GM12878 (cell line): ENCODE measurements at regions not wholly inside any gene's neighbourhood (a gene's known extent, or its start where the extent isn't known, plus 50 kb on each side); places are given as distances from the start of the nearest gene placed in this dataset.
A peak's percentile ranks its signal among the peaks of the same experiment; 100 is the strongest.

Experiments
- ATAC-seq: fragments of 200-7000 bp; cut with Tn5 transposase; 3 replicates; pipeline ENCODE4 v1.9.1; 2020; ENCODE audit warnings: mild to moderate bottlenecking, moderate library complexity
- BruUV-seq: library from RNA; stranded (reverse); fragments of 400-500 nt; replicated peaks from 2 replicates; lab custom pipeline; 2021; lab: Mats Ljungman, UMichigan
- CTCF ChIA-PET: fragments of 300-600 bp; sonication (Branson Sonifier 250); formaldehyde crosslinking; extraction: SDS; loops from one replicate; lab custom pipeline; 2021; ENCODE audit warnings: inconsistent platforms; lab: Yijun Ruan, JAX
- POLR2A ChIA-PET: fragments of 350-600 bp; formaldehyde crosslinking; extraction: SDS; loops from one replicate; lab custom pipeline; 2021; ENCODE audit warnings: inconsistent platforms; lab: Charles Lee
- RAD21 ChIA-PET: fragments of 300-600 bp; sonication (Branson Sonifier 250); formaldehyde crosslinking; loops from one replicate; lab custom pipeline; 2023; ENCODE audit warnings: antibody characterized with exemption; ENCODE audit not compliant: unreplicated experiment; lab: Charles Lee
- SMC1A ChIA-PET: fragments of 300-600 bp; sonication (Branson Sonifier 250); formaldehyde crosslinking; loops from one replicate; lab custom pipeline; 2023; ENCODE audit not compliant: unreplicated experiment, uncharacterized antibody; lab: Charles Lee
- DNase-seq: peaks from one replicate; pipeline ENCODE4 v3.0.0-alpha.2; 2011; ENCODE audit warnings: low read depth, low spot score
- FAIRE-seq: peaks from 3 replicates; lab custom pipeline; 2011; peaks lifted over from hg19 to GRCh38; lab: Jason Lieb, UNC
- H2AFZ ChIP-seq: 2 replicates; pipeline ENCODE4 v1.6.0; 2011; ENCODE audit warnings: low read depth, low read length, control low read depth; ENCODE audit not compliant: control insufficient read depth
- H3K27ac ChIP-seq: 2 replicates; pipeline ENCODE4 v1.5.1; 2011; ENCODE audit warnings: control low read depth; ENCODE audit not compliant: control insufficient read depth, insufficient read depth
- H3K27me3 ChIP-seq, 2 experiments: replicated peaks in 1 of 2; 2 replicates each; pipeline versions ENCODE4 v1.6.0 to v1.6.1; 2011; ENCODE audit warnings: low read length in 1 of 2; ENCODE audit not compliant: control insufficient read depth in 2 of 2, insufficient read depth in 2 of 2
- H3K36me3 ChIP-seq, 2 experiments: 2 replicates each; pipeline ENCODE4 v1.5.1; 2011; ENCODE audit warnings: low read length in 1 of 2; ENCODE audit not compliant: control insufficient read depth in 2 of 2, insufficient read depth in 2 of 2
- H3K4me1 ChIP-seq: 2 replicates; pipeline ENCODE4 v1.6.1; 2011; ENCODE audit warnings: mild to moderate bottlenecking, low read length, moderate library complexity, mixed read lengths; ENCODE audit not compliant: control insufficient read depth, insufficient read depth
- H3K4me2 ChIP-seq: 2 replicates; pipeline ENCODE4 v1.6.0; 2011; ENCODE audit warnings: control low read depth; ENCODE audit not compliant: control insufficient read depth, insufficient read depth
- H3K4me3 ChIP-seq: fragments of 200-600 bp; sonication (generic); 2 replicates; pipeline ENCODE4 v1.5.1; 2016
- H3K79me2 ChIP-seq: 2 replicates; pipeline ENCODE4 v1.6.0; 2011; ENCODE audit warnings: low read length; ENCODE audit not compliant: control insufficient read depth, insufficient read depth
- H3K9ac ChIP-seq: 2 replicates; pipeline ENCODE4 v1.8.0; 2011; ENCODE audit warnings: low read length, control low read depth, mixed read lengths; ENCODE audit not compliant: control insufficient read depth, insufficient read depth
- H3K9me3 ChIP-seq: replicated peaks from 3 replicates; pipeline ENCODE4 v1.5.1; 2011; ENCODE audit warnings: mild to moderate bottlenecking, low read length; ENCODE audit not compliant: control insufficient read depth, insufficient read depth
- H4K20me1 ChIP-seq: 2 replicates; pipeline ENCODE4 v1.6.0; 2011; ENCODE audit not compliant: control insufficient read depth, insufficient read depth
- BMI1 ChIP-seq: fragments of 450-650 bp; IDR thresholded peaks from 2 replicates; pipeline ENCODE4 v1.6.1; 2016; ENCODE audit warnings: mild to moderate bottlenecking, moderate library complexity, borderline replicate concordance
- TCF3 ChIP-seq: IDR thresholded peaks from 2 replicates; pipeline ENCODE4 v1.6.1; 2012; ENCODE audit warnings: low read depth, mild to moderate bottlenecking, low read length, borderline replicate concordance; ENCODE audit not compliant: insufficient read depth
- WGBS: methylation state at CpG from one replicate; pipeline ENCODE4 v1.1.6; 2016; ENCODE audit warnings: low lambda C conversion rate; ENCODE audit not compliant: insufficient replicate concordance, insufficient coverage; ENCODE audit errors: missing lambda C conversion rate; 5-methylcytosine and 5-hydroxymethylcytosine counted together
- in situ Hi-C: fragments of 300-500 bp; cut with MboI; formaldehyde crosslinking; loops from 9 replicates; pipeline ENCODE4 v1.14.3; 2018; ENCODE audit warnings: mixed read lengths
- intact Hi-C: fragments of 100-400 bp; cut with micrococcal nuclease; formaldehyde crosslinking; loops from one replicate; pipeline ENCODE4 v1.14.2; 2022; ENCODE audit not compliant: unreplicated experiment
- TF ChIP-seq, protein P1 (sequence below), 3 experiments: IDR thresholded peaks in 2 of 3; conservative IDR thresholded peaks in 1 of 3; 2 replicates each; pipeline ENCODE4 v1.5.1; 2011; ENCODE audit warnings: low read depth in 3 of 3, low read length in 3 of 3, mild to moderate bottlenecking in 3 of 3, control low read depth in 2 of 3, moderate library complexity in 2 of 3, inconsistent platforms in 1 of 3, mixed read lengths in 1 of 3; ENCODE audit not compliant: control insufficient read depth in 2 of 3, insufficient read depth in 1 of 3; ENCODE audit errors: extremely low read depth in 1 of 3
- TF ChIP-seq, protein P2 (sequence below): IDR thresholded peaks from 2 replicates; pipeline ENCODE4 v1.6.1; 2012; ENCODE audit warnings: improper control_type of control experiment, low read depth, low read length; ENCODE audit not compliant: insufficient replicate concordance
- TF ChIP-seq, protein P3 (sequence below): fragments of 450-650 bp; IDR thresholded peaks from 2 replicates; pipeline ENCODE4 v1.6.1; 2014; ENCODE audit warnings: mild to moderate bottlenecking

DNA sequence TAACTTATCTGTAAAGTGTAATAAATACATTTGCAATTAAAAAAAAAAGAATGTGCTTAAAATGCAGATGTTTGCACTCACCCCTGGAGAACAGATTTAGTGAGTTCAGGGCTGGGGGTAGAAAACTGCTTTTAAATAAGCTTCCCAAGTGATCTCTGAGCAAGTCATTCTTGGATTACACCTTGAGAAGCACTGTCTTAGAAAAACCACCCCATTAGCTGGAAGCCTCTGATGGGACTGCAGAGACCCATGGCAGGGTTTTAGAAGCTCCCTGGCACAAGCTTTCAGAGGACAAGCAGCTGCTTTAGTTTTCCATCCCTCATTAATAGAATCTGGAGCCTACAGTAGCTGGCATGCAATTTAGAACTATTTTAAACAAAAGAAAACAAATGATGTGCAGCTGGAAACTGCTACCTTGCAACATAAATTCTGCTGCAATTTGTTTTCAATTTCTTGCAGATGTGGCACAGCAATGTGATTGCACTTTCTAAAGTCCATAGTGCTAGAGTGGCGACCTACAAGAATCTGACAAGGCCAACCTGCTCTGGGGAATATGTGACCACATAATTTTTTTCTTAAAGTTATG is 141.5 kb downstream of the CDC42EP3 start:
- no peak for FAIRE-seq
- ATAC-seq = peak; percentile 59
- no TSS peak for BruUV-seq
- H2AFZ ChIP-seq = no peak overlapping the region
- in situ Hi-C loops = no loop called here
- H3K9ac ChIP-seq = no peak overlapping the region
- TF ChIP-seq, protein P1, sequence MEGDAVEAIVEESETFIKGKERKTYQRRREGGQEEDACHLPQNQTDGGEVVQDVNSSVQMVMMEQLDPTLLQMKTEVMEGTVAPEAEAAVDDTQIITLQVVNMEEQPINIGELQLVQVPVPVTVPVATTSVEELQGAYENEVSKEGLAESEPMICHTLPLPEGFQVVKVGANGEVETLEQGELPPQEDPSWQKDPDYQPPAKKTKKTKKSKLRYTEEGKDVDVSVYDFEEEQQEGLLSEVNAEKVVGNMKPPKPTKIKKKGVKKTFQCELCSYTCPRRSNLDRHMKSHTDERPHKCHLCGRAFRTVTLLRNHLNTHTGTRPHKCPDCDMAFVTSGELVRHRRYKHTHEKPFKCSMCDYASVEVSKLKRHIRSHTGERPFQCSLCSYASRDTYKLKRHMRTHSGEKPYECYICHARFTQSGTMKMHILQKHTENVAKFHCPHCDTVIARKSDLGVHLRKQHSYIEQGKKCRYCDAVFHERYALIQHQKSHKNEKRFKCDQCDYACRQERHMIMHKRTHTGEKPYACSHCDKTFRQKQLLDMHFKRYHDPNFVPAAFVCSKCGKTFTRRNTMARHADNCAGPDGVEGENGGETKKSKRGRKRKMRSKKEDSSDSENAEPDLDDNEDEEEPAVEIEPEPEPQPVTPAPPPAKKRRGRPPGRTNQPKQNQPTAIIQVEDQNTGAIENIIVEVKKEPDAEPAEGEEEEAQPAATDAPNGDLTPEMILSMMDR (IDR thresholded peaks at IDR 0.05 in 2 of 3, conservative IDR thresholded peaks at IDR 0.05 in 1 of 3; ENCODE audit: control insufficient read depth in 2 of 3, extremely low read depth in 1 of 3, insufficient read depth in 1 of 3, low read depth in 3 of 3, low read length in 3 of 3) = no peak
- TF ChIP-seq, protein P2, sequence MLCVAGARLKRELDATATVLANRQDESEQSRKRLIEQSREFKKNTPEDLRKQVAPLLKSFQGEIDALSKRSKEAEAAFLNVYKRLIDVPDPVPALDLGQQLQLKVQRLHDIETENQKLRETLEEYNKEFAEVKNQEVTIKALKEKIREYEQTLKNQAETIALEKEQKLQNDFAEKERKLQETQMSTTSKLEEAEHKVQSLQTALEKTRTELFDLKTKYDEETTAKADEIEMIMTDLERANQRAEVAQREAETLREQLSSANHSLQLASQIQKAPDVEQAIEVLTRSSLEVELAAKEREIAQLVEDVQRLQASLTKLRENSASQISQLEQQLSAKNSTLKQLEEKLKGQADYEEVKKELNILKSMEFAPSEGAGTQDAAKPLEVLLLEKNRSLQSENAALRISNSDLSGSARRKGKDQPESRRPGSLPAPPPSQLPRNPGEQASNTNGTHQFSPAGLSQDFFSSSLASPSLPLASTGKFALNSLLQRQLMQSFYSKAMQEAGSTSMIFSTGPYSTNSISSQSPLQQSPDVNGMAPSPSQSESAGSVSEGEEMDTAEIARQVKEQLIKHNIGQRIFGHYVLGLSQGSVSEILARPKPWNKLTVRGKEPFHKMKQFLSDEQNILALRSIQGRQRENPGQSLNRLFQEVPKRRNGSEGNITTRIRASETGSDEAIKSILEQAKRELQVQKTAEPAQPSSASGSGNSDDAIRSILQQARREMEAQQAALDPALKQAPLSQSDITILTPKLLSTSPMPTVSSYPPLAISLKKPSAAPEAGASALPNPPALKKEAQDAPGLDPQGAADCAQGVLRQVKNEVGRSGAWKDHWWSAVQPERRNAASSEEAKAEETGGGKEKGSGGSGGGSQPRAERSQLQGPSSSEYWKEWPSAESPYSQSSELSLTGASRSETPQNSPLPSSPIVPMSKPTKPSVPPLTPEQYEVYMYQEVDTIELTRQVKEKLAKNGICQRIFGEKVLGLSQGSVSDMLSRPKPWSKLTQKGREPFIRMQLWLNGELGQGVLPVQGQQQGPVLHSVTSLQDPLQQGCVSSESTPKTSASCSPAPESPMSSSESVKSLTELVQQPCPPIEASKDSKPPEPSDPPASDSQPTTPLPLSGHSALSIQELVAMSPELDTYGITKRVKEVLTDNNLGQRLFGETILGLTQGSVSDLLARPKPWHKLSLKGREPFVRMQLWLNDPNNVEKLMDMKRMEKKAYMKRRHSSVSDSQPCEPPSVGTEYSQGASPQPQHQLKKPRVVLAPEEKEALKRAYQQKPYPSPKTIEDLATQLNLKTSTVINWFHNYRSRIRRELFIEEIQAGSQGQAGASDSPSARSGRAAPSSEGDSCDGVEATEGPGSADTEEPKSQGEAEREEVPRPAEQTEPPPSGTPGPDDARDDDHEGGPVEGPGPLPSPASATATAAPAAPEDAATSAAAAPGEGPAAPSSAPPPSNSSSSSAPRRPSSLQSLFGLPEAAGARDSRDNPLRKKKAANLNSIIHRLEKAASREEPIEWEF = no peak
- no peak for TF ChIP-seq TCF3
- TF ChIP-seq, protein P3, sequence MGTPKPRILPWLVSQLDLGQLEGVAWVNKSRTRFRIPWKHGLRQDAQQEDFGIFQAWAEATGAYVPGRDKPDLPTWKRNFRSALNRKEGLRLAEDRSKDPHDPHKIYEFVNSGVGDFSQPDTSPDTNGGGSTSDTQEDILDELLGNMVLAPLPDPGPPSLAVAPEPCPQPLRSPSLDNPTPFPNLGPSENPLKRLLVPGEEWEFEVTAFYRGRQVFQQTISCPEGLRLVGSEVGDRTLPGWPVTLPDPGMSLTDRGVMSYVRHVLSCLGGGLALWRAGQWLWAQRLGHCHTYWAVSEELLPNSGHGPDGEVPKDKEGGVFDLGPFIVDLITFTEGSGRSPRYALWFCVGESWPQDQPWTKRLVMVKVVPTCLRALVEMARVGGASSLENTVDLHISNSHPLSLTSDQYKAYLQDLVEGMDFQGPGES = no peak
- no peak for TF ChIP-seq BMI1
- TF ChIP-seq, all 136 proteins: peak for 0
- H3K79me2 ChIP-seq = no peaks in the 10 kb centered on the region
- H3K36me3 ChIP-seq = no peaks in the 10 kb centered on the region
- no peak overlapping the region for H3K4me3 ChIP-seq
- 100% methylated on average over 1 of the region's 1 CpG for WGBS
- DNase-seq = no peak
- H3K4me2 ChIP-seq = no peak overlapping the region
- intact Hi-C loops = loop anchor here (5.0 kb wide), 1 partner anchor 113 kb away; no protein-coding TSS in a partner anchor
- no peaks in the 10 kb centered on the region for H3K9me3 ChIP-seq
- SMC1A ChIA-PET = interaction anchor here (0.6 to 2.2 kb wide), 11 partner anchors 9 to 134 kb away, joined by 3 to 9 read pairs (median 4); no protein-coding TSS in a partner anchor
- CTCF ChIA-PET = interaction anchor here (0.8 to 1.6 kb wide), 6 partner anchors 8 to 348 kb away, joined by 3 to 5 read pairs (median 3); no protein-coding TSS in a partner anchor
- no peaks in the 10 kb centered on the region for H3K4me1 ChIP-seq
- no peak overlapping the region for H3K27ac ChIP-seq
- H4K20me1 ChIP-seq = no peaks in the 10 kb centered on the region
- POLR2A ChIA-PET = interaction anchor here (0.9 to 1.4 kb wide), 2 partner anchors 9 to 372 kb away, joined by 5 to 6 read pairs; no protein-coding TSS in a partner anchor
- RAD21 ChIA-PET = interaction anchor here (0.7 to 1.7 kb wide), 6 partner anchors 9 to 348 kb away, joined by 3 to 4 read pairs (median 3); no protein-coding TSS in a partner anchor
- no peaks in the 10 kb centered on the region for H3K27me3 ChIP-seq
